Vagina (tissue), 2 donors: ENCODE measurements at regions not wholly inside any gene's neighbourhood (a gene's known extent, or its start where the extent isn't known, plus 50 kb on each side); places are given as distances from the start of the nearest gene placed in this dataset.
"Not testable (repeated sequence)": the region's sequence is repeated elsewhere in the genome, so short reads cannot be mapped to it uniquely, and the experiment has no call there.

ENCODE experiments used
- CTCF ChIP-seq, 3 experiments: fragments of 450-650 bp in 2 of 3; fragments of 200-600 bp in 1 of 3; sonication (generic) in 1 of 3; IDR thresholded peaks; one replicate each; pipeline ENCODE4 v1.5.1; 2017 to 2019; ENCODE audit warnings: antibody characterized with exemption in 3 of 3, mild to moderate bottlenecking in 2 of 3, moderate library complexity in 2 of 3
- POLR2A ChIP-seq, 2 donors: fragments of 450-650 bp; IDR thresholded peaks; one replicate each; pipeline ENCODE4 v1.6.1; 2017; ENCODE audit warnings: antibody characterized with exemption in 2 of 2, mild to moderate bottlenecking in 2 of 2, moderate library complexity in 2 of 2
- POLR2AphosphoS5 ChIP-seq, 2 donors: sonication (generic); formaldehyde crosslinking; IDR thresholded peaks; one replicate each; pipeline ENCODE4 v1.9.0; 2017; ENCODE audit warnings: antibody characterized with exemption in 2 of 2, mild to moderate bottlenecking in 2 of 2, low read depth in 1 of 2; ENCODE audit not compliant: insufficient read depth in 1 of 2

DNA sequence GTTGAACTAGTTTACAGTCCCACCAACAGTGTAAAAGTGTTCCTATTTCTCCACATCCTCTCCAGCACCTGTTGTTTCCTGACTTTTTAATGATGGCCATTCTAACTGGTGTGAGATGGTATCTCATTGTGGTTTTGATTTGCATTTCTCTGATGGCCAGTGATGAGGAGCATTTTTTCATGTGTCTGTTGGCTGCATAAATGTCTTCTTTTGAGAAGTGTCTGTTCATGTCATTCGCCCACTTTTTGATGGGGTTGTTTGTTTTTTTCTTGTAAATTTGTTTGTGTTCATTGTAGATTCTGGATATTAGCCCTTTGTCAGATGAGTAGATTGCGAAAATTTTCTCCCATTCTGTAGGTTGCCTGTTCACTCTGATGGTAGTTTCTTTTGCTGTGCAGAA lies 421.7 kb downstream of the XYLT1 start:
- not testable (repeated sequence) for TF ChIP-seq CTCF (IDR thresholded peaks at IDR 0.05); POLR2AphosphoS5 (IDR thresholded peaks at IDR 0.05; ENCODE audit: insufficient read depth in 1 of 2, low read depth in 1 of 2); POLR2A (IDR thresholded peaks at IDR 0.05)
